ENCODE measurements at regions not wholly inside any gene's neighbourhood (a gene's known extent, or its start where the extent isn't known, plus 50 kb on each side); places are given as distances from the start of the nearest gene placed in this dataset.

GRCh38 chr1:238063454-238063853 is 172.7 kb upstream of the ZP4 start:
- H3K27ac ChIP-seq: no peak overlapping the region
- no peak for TF ChIP-seq ZFX (IDR thresholded peaks at IDR 0.05; ENCODE audit: borderline replicate concordance)
- no peak for TF ChIP-seq CTCF (IDR thresholded peaks at IDR 0.05)

- no peak overlapping the region for H3K27ac ChIP-seq
- no peak for TF ChIP-seq ZFX (IDR thresholded peaks at IDR 0.05; ENCODE audit: borderline replicate concordance)
Measured at GRCh38 chr1:238061967-238062613, 171.4 kb upstream of the ZP4 start.

- no peak for TF ChIP-seq ZFX (IDR thresholded peaks at IDR 0.05; ENCODE audit: borderline replicate concordance)
- H3K27ac ChIP-seq: no peak overlapping the region
Measured at GRCh38 chr1:238060061-238060460, 169.3 kb upstream of the ZP4 start.

GRCh38 chr1:238052496-238053266 is 162.0 kb upstream of the ZP4 start:
- TF ChIP-seq ZFX (IDR thresholded peaks at IDR 0.05; ENCODE audit: borderline replicate concordance): no peak
- no peak for TF ChIP-seq CTCF (IDR thresholded peaks at IDR 0.05)

GRCh38 chr1:238029126-238029525 is 138.4 kb upstream of the ZP4 start:
- no peak overlapping the region for H3K27ac ChIP-seq
- no peak for TF ChIP-seq CTCF (IDR thresholded peaks at IDR 0.05)
- no peak for TF ChIP-seq ZFX (IDR thresholded peaks at IDR 0.05; ENCODE audit: borderline replicate concordance)

More at GRCh38 chr1:238052496-238053266, 162.0 kb upstream of the ZP4 start:
- no peak overlapping the region for H3K27ac ChIP-seq

GRCh38 chr1:238027366-238027765 is 136.6 kb upstream of the ZP4 start:
- TF ChIP-seq ZFX (IDR thresholded peaks at IDR 0.05; ENCODE audit: borderline replicate concordance) (no peak), CTCF (IDR thresholded peaks at IDR 0.05) (no peak)
- no peak overlapping the region for H3K27ac ChIP-seq

- H3K27ac ChIP-seq: no peak overlapping the region
- TF ChIP-seq ZFX (IDR thresholded peaks at IDR 0.05; ENCODE audit: borderline replicate concordance): no peak
- no peak for TF ChIP-seq CTCF (IDR thresholded peaks at IDR 0.05)
Measured at GRCh38 chr1:238023137-238023536, 132.4 kb upstream of the ZP4 start.

GRCh38 chr1:238018214-238018613 is 127.5 kb upstream of the ZP4 start:
- H3K27ac ChIP-seq: no peak overlapping the region
- TF ChIP-seq ZFX (IDR thresholded peaks at IDR 0.05; ENCODE audit: borderline replicate concordance) (no peak), CTCF (IDR thresholded peaks at IDR 0.05) (no peak)

Data from 22Rv1 (cell line).